ENCODE measurements at regions not wholly inside any gene's neighbourhood (a gene's known extent, or its start where the extent isn't known, plus 50 kb on each side); places are given as distances from the start of the nearest gene placed in this dataset.

Small RNAs in the stretch of these regions (small RNA-seq; reads per million reads assigned to genes)
- gene RF00019, result 0 reads per million in 4 donors
